Colonic mucosa (tissue), 4 donors: ENCODE measurements at regions not wholly inside any gene's neighbourhood (a gene's known extent, or its start where the extent isn't known, plus 50 kb on each side); places are given as distances from the start of the nearest gene placed in this dataset.

Experiments
- DNase-seq: peaks from one replicate; pipeline ENCODE4 v3.0.0-alpha.2; 2020
- H3K27ac ChIP-seq: fragments of 200-600 bp; one replicate; pipeline ENCODE4 v1.8.0; 2021
- H3K27me3 ChIP-seq: fragments of 200-600 bp; one replicate; pipeline ENCODE4 v1.8.0; 2021
- H3K36me3 ChIP-seq: fragments of 200-600 bp; one replicate; pipeline ENCODE4 v1.8.0; 2021
- H3K4me1 ChIP-seq: fragments of 200-600 bp; one replicate; pipeline ENCODE4 v1.8.0; 2021; ENCODE audit warnings: mild to moderate bottlenecking
- H3K4me3 ChIP-seq: fragments of 200-600 bp; one replicate; pipeline ENCODE4 v1.8.0; 2021
- H3K9ac ChIP-seq, 2 donors: one replicate each; pipeline ENCODE4 v1.7.0; 2013; ENCODE audit warnings: control low read depth in 2 of 2, low read depth in 2 of 2, low read length in 2 of 2
- H3K9me3 ChIP-seq: fragments of 200-600 bp; one replicate; pipeline ENCODE4 v1.8.0; 2021
- CTCF ChIP-seq: fragments of 200-600 bp; IDR thresholded peaks from one replicate; pipeline ENCODE4 v1.8.0; 2022; ENCODE audit warnings: antibody characterized with exemption, mild to moderate bottlenecking
- intact Hi-C: fragments of 100-400 bp; cut with DNase I; formaldehyde crosslinking; loops from one replicate; pipeline ENCODE4 v1.14.1; 2022
- donor health status: healthy.
- donor health status: DM: no; HTN: no; CAD: no.
- donor health status: DM: no; HTN: no; CAD: no.

GRCh38 chr14:40757376-40757950, 849.2 kb upstream of the LRFN5 start:
- H3K9ac ChIP-seq = no peak overlapping the region
- no peaks in the 10 kb centered on the region for H3K9me3 ChIP-seq
- no peak for DNase-seq
- H3K36me3 ChIP-seq = no peaks in the 10 kb centered on the region
- TF ChIP-seq CTCF = no peak
- intact Hi-C loops = no loop called here
- no peak overlapping the region for H3K4me3 ChIP-seq
- H3K27ac ChIP-seq = no peak overlapping the region
- H3K4me1 ChIP-seq = no peaks in the 10 kb centered on the region
- no peaks in the 10 kb centered on the region for H3K27me3 ChIP-seq

- DNase-seq = no peak
- Histone ChIP-seq H3K27ac (no peak overlapping the region), H3K36me3 (no peaks in the 10 kb centered on the region), H3K4me3 (no peak overlapping the region), H3K9ac (no peak overlapping the region), H3K9me3 (no peaks in the 10 kb centered on the region), H3K27me3 (no peaks in the 10 kb centered on the region), H3K4me1 (no peaks in the 10 kb centered on the region)
- intact Hi-C loops = no loop called here
- TF ChIP-seq CTCF = no peak
Observed at GRCh38 chr14:40733206-40733605, 873.5 kb upstream of the LRFN5 start.

- no peaks in the 10 kb centered on the region for H3K36me3 ChIP-seq
- H3K27me3 ChIP-seq = no peaks in the 10 kb centered on the region
- H3K9me3 ChIP-seq = no peaks in the 10 kb centered on the region
- DNase-seq = no peak
- no peak for TF ChIP-seq CTCF
- intact Hi-C loops = no loop called here
- no peak overlapping the region for H3K9ac ChIP-seq
- no peaks in the 10 kb centered on the region for H3K4me1 ChIP-seq
- no peak overlapping the region for H3K27ac ChIP-seq
- no peak overlapping the region for H3K4me3 ChIP-seq
Observed at GRCh38 chr14:40727107-40727506, 879.6 kb upstream of the LRFN5 start.

GRCh38 chr14:40713387-40713786, 893.3 kb upstream of the LRFN5 start:
- Histone ChIP-seq H3K36me3 (no peaks in the 10 kb centered on the region), H3K9me3 (no peaks in the 10 kb centered on the region), H3K4me1 (no peaks in the 10 kb centered on the region), H3K9ac (no peak overlapping the region), H3K4me3 (no peak overlapping the region), H3K27me3 (no peaks in the 10 kb centered on the region), H3K27ac (no peak overlapping the region)
- DNase-seq = no peak
- TF ChIP-seq CTCF = no peak
- intact Hi-C loops = no loop called here

- intact Hi-C loops = no loop called here
- no peak for TF ChIP-seq CTCF
- H3K4me1 ChIP-seq = no peaks in the 10 kb centered on the region
- H3K27ac ChIP-seq = no peak overlapping the region
- no peak overlapping the region for H3K4me3 ChIP-seq
- no peaks in the 10 kb centered on the region for H3K27me3 ChIP-seq
- no peak for DNase-seq
- H3K9ac ChIP-seq = no peak overlapping the region
- H3K36me3 ChIP-seq = no peaks in the 10 kb centered on the region
- H3K9me3 ChIP-seq = no peaks in the 10 kb centered on the region
Observed at GRCh38 chr14:40697231-40697630, 909.4 kb upstream of the LRFN5 start.
